ENCODE measurements at regions not wholly inside any gene's neighbourhood (a gene's known extent, or its start where the extent isn't known, plus 50 kb on each side); places are given as distances from the start of the nearest gene placed in this dataset.

- TF ChIP-seq CTCF (IDR thresholded peaks at IDR 0.05) = no peak
- Histone ChIP-seq H3K27me3 (no peaks in the 10 kb centered on the region), H3K9me3 (no peaks in the 10 kb centered on the region), H3K4me3 (ENCODE audit: low read depth in 1 of 2, low read length in 1 of 2) (no peak overlapping the region), H3K27ac (no peak overlapping the region), H3K36me3 (no peaks in the 10 kb centered on the region), H3K4me1 (ENCODE audit: control insufficient read depth in 1 of 2, insufficient read depth in 1 of 2, low read depth in 1 of 2, low read length in 1 of 2) (no peaks in the 10 kb centered on the region)
Measured at GRCh38 chr1:166605137-166605536, 234.1 kb upstream of the POGK start.

GRCh38 chr1:166612886-166613285 lies 226.4 kb upstream of the POGK start:
- Histone ChIP-seq H3K27me3 (no peaks in the 10 kb centered on the region), H3K4me1 (ENCODE audit: control insufficient read depth in 1 of 2, insufficient read depth in 1 of 2, low read depth in 1 of 2, low read length in 1 of 2) (no peaks in the 10 kb centered on the region), H3K27ac (no peak overlapping the region), H3K36me3 (no peaks in the 10 kb centered on the region), H3K9me3 (no peaks in the 10 kb centered on the region), H3K4me3 (ENCODE audit: low read depth in 1 of 2, low read length in 1 of 2) (no peak overlapping the region)
- no peak for TF ChIP-seq CTCF (IDR thresholded peaks at IDR 0.05)

- H3K4me3 ChIP-seq (ENCODE audit: low read depth in 1 of 2, low read length in 1 of 2) = no peak overlapping the region
- H3K4me1 ChIP-seq (ENCODE audit: control insufficient read depth in 1 of 2, insufficient read depth in 1 of 2, low read depth in 1 of 2, low read length in 1 of 2) = no peaks in the 10 kb centered on the region
- H3K27ac ChIP-seq = no peak overlapping the region
- TF ChIP-seq CTCF (IDR thresholded peaks at IDR 0.05) = no peak
- no peaks in the 10 kb centered on the region for H3K36me3 ChIP-seq
- H3K27me3 ChIP-seq = no peaks in the 10 kb centered on the region
- H3K9me3 ChIP-seq = no peaks in the 10 kb centered on the region
Measured at GRCh38 chr1:166616206-166616605, 223.1 kb upstream of the POGK start.

- H3K27ac ChIP-seq = no peak overlapping the region
- no peak overlapping the region for H3K4me3 ChIP-seq (ENCODE audit: low read depth in 1 of 2, low read length in 1 of 2)
- no peaks in the 10 kb centered on the region for H3K36me3 ChIP-seq
- TF ChIP-seq CTCF (IDR thresholded peaks at IDR 0.05) = no peak
- H3K27me3 ChIP-seq = no peaks in the 10 kb centered on the region
- H3K4me1 ChIP-seq (ENCODE audit: control insufficient read depth in 1 of 2, insufficient read depth in 1 of 2, low read depth in 1 of 2, low read length in 1 of 2) = no peaks in the 10 kb centered on the region
- H3K9me3 ChIP-seq = no peaks in the 10 kb centered on the region
Measured at GRCh38 chr1:166626711-166627110, 212.6 kb upstream of the POGK start.

- Histone ChIP-seq H3K27me3 (no peaks in the 10 kb centered on the region), H3K4me3 (ENCODE audit: low read depth in 1 of 2, low read length in 1 of 2) (no peak overlapping the region), H3K4me1 (ENCODE audit: control insufficient read depth in 1 of 2, insufficient read depth in 1 of 2, low read depth in 1 of 2, low read length in 1 of 2) (no peaks in the 10 kb centered on the region), H3K36me3 (no peaks in the 10 kb centered on the region), H3K9me3 (no peaks in the 10 kb centered on the region), H3K27ac (no peak overlapping the region)
- TF ChIP-seq CTCF (IDR thresholded peaks at IDR 0.05) = no peak
Measured at GRCh38 chr1:166627558-166627957, 211.7 kb upstream of the POGK start.

GRCh38 chr1:166628259-166628658 lies 211.0 kb upstream of the POGK start:
- Histone ChIP-seq H3K27ac (no peak overlapping the region), H3K4me1 (ENCODE audit: control insufficient read depth in 1 of 2, insufficient read depth in 1 of 2, low read depth in 1 of 2, low read length in 1 of 2) (no peaks in the 10 kb centered on the region), H3K27me3 (no peaks in the 10 kb centered on the region), H3K36me3 (no peaks in the 10 kb centered on the region), H3K4me3 (ENCODE audit: low read depth in 1 of 2, low read length in 1 of 2) (no peak overlapping the region), H3K9me3 (no peaks in the 10 kb centered on the region)
- TF ChIP-seq CTCF (IDR thresholded peaks at IDR 0.05) = no peak

All from neutrophil (primary cell).